Activated CD8-positive, alpha-beta T cell treated with anti-CD3 and anti-CD28 coated beads for 36 hours (primary cell): ENCODE measurements at regions not wholly inside any gene's neighbourhood (a gene's known extent, or its start where the extent isn't known, plus 50 kb on each side); places are given as distances from the start of the nearest gene placed in this dataset.
"Not testable (repeated sequence)": the region's sequence is repeated elsewhere in the genome, so short reads cannot be mapped to it uniquely, and the experiment has no call there.

ENCODE experiments used
- ATAC-seq: fragments of 200-7000 bp; cut with Tn5 transposase; one replicate; pipeline ENCODE4 v1.10.0; 2021; ENCODE audit warnings: mild to moderate bottlenecking, moderate library complexity
- CTCF ChIA-PET: fragments of 350-600 bp; sonication (Branson Sonifier 250); formaldehyde crosslinking; loops from one replicate; lab custom pipeline; 2021; ENCODE audit warnings: antibody characterized with exemption; lab: Charles Lee
- POLR2A ChIA-PET: fragments of 350-600 bp; sonication (Branson Sonifier 250); formaldehyde crosslinking; loops from one replicate; lab custom pipeline; 2021; ENCODE audit warnings: antibody characterized with exemption; lab: Charles Lee
- DNase-seq: peaks from one replicate; pipeline ENCODE4 v3.0.0-alpha.2; 2020
- H3K27ac Mint-ChIP-seq: one replicate; pipeline ENCODE4 v1.8.0; 2021; ENCODE audit warnings: mild to moderate bottlenecking, mixed read lengths
- H3K27me3 Mint-ChIP-seq: one replicate; pipeline ENCODE4 v1.8.0; 2021; ENCODE audit warnings: mixed read lengths
- H3K36me3 Mint-ChIP-seq: one replicate; pipeline ENCODE4 v1.8.0; 2021; ENCODE audit warnings: low read depth, mixed read lengths
- H3K4me1 Mint-ChIP-seq: one replicate; pipeline ENCODE4 v1.8.0; 2021; ENCODE audit warnings: low read depth, mixed read lengths
- H3K4me3 Mint-ChIP-seq: one replicate; pipeline ENCODE4 v1.8.0; 2021; ENCODE audit warnings: mild to moderate bottlenecking, moderate library complexity, mixed read lengths
- H3K9me3 Mint-ChIP-seq: one replicate; pipeline ENCODE4 v1.8.0; 2021; ENCODE audit warnings: mixed read lengths
- intact Hi-C: fragments of 100-400 bp; cut with micrococcal nuclease; formaldehyde crosslinking; loops from one replicate; pipeline ENCODE4 v1.10.0; 2022
- TF ChIP-seq, protein P1 (sequence below): fragments of 200-600 bp; IDR thresholded peaks from one replicate; pipeline ENCODE4 v1.8.0; 2022; ENCODE audit warnings: antibody characterized with exemption, mild to moderate bottlenecking

DNA sequence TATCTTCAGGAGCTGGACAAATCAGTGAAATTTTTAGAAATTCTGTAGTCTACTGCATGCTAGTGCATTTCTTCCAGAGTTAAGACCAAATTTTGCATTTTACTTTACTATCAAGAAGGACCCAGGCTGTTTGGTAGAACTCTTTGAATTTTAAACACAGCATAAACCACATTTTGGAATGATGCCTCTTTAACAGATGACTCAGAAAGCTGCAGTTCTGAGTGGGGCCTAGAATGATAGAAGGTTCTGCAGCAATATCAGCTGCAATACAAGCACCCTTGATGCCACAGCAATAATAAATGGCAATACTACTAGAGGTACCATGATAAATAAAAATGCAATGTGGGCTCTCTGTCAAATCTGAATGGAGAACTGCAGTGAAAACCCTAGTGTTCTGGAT is 198.7 kb downstream of the TMA16 start:
- Mint-ChIP-seq H3K27ac (no peak overlapping the region), H3K27me3 (peaks cover 10% of the 10 kb centered on the region), H3K9me3 (peaks cover 5% of the 10 kb centered on the region), H3K36me3 (no peaks in the 10 kb centered on the region), H3K4me3 (no peak overlapping the region), H3K4me1 (no peaks in the 10 kb centered on the region)
- ChIA-PET CTCF (interaction anchor here (1.3 to 21.5 kb wide), 3 partner anchors 12 to 141 kb away, joined by 3 to 250 read pairs (median 7); no protein-coding TSS in a partner anchor), POLR2A (no interaction called here)
- intact Hi-C loops: no loop called here
- DNase-seq (no peak), ATAC-seq (no peak)
- TF ChIP-seq, protein P1, sequence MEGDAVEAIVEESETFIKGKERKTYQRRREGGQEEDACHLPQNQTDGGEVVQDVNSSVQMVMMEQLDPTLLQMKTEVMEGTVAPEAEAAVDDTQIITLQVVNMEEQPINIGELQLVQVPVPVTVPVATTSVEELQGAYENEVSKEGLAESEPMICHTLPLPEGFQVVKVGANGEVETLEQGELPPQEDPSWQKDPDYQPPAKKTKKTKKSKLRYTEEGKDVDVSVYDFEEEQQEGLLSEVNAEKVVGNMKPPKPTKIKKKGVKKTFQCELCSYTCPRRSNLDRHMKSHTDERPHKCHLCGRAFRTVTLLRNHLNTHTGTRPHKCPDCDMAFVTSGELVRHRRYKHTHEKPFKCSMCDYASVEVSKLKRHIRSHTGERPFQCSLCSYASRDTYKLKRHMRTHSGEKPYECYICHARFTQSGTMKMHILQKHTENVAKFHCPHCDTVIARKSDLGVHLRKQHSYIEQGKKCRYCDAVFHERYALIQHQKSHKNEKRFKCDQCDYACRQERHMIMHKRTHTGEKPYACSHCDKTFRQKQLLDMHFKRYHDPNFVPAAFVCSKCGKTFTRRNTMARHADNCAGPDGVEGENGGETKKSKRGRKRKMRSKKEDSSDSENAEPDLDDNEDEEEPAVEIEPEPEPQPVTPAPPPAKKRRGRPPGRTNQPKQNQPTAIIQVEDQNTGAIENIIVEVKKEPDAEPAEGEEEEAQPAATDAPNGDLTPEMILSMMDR: no peak

GRCh38 chr4:163693776-163694175 is 199.3 kb downstream of the TMA16 start:
- no peak for DNase-seq
- intact Hi-C loops: no loop called here
- Mint-ChIP-seq H3K4me3 (no peak overlapping the region), H3K4me1 (no peaks in the 10 kb centered on the region), H3K9me3 (peaks cover 5% of the 10 kb centered on the region), H3K36me3 (no peaks in the 10 kb centered on the region), H3K27me3 (peaks cover 11% of the 10 kb centered on the region), H3K27ac (no peak overlapping the region)
- TF ChIP-seq, protein P1: no peak
- no peak for ATAC-seq
- ChIA-PET CTCF (interaction anchor here (1.3 kb wide), 1 partner anchor 13 kb away, joined by 3 read pairs; no protein-coding TSS in a partner anchor), POLR2A (no interaction called here)

GRCh38 chr4:163694385-163694784 is 199.9 kb downstream of the TMA16 start:
- Mint-ChIP-seq H3K36me3 (no peaks in the 10 kb centered on the region), H3K27me3 (peaks cover 11% of the 10 kb centered on the region), H3K4me1 (no peaks in the 10 kb centered on the region), H3K9me3 (peaks cover 5% of the 10 kb centered on the region), H3K27ac (no peak overlapping the region), H3K4me3 (no peak overlapping the region)
- ATAC-seq (no peak), DNase-seq (no peak)
- TF ChIP-seq, protein P1: no peak
- ChIA-PET CTCF (interaction anchor here (1.5 kb wide), 1 partner anchor 136 kb away, joined by 3 read pairs; no protein-coding TSS in a partner anchor), POLR2A (no interaction called here)
- intact Hi-C loops: no loop called here

DNA sequence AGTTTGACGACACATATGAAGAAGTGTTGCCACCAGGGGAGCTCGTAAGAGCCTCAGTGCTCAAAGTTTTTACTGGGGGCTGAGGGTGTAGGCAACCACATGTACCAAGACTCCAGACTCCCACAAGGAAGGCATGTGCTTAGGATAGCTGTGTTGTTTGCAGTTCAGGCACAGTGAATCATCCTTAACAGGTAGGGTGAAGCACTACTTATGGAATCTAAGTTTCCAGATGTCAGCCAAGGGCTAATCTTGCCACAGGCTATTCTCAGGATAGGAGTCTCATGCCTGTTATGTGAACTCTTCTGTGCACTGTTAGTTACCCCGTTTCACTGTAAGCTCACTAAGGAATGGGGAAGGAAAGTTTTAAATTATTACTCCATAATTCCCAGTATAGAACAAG is 202.6 kb downstream of the TMA16 start:
- Mint-ChIP-seq H3K4me3 (no peak overlapping the region), H3K9me3 (peaks cover 5% of the 10 kb centered on the region), H3K27ac (no peak overlapping the region), H3K4me1 (no peaks in the 10 kb centered on the region), H3K36me3 (no peaks in the 10 kb centered on the region), H3K27me3 (peaks cover 11% of the 10 kb centered on the region)
- ChIA-PET CTCF (no interaction called here), POLR2A (no interaction called here)
- TF ChIP-seq, protein P1: no peak
- ATAC-seq (no peak), DNase-seq (no peak)
- intact Hi-C loops: no loop called here

GRCh38 chr4:163700383-163700782 is 205.9 kb downstream of the TMA16 start:
- CTCF ChIA-PET, intact Hi-C loops, H3K27ac Mint-ChIP-seq, H3K36me3 Mint-ChIP-seq, POLR2A ChIA-PET, ATAC-seq, H3K9me3 Mint-ChIP-seq, H3K4me1 Mint-ChIP-seq, DNase-seq, H3K4me3 Mint-ChIP-seq: not testable (repeated sequence)
- H3K27me3 Mint-ChIP-seq: peaks cover 12% of the 10 kb centered on the region
